ENCODE measurements at regions not wholly inside any gene's neighbourhood (a gene's known extent, or its start where the extent isn't known, plus 50 kb on each side); places are given as distances from the start of the nearest gene placed in this dataset.

GRCh38 chr3:117761703-117762620 lies 1052.4 kb downstream of the TUSC7 start:
- no peak overlapping the region for H3K23ac ChIP-seq (ENCODE audit: insufficient read length)
- H3K4me1 ChIP-seq (replicated peaks in 1 of 4; ENCODE audit: control insufficient read depth in 3 of 4, insufficient read depth in 4 of 4, low read length in 3 of 4) = peaks cover 0 to 6% (median 3%) of the 10 kb centered on the region in 4 experiments; a peak in 3 of 7 replicates
- H2AFZ ChIP-seq (ENCODE audit: low read length) = 0 out of 2 replicates have a peak overlapping the region, but pooled peaks have one; percentile 2
- H3K23me2 ChIP-seq (ENCODE audit: low read depth, low read length) = no peaks in the 10 kb centered on the region; the same call in 1 of the 2 replicates
- no peaks in the 10 kb centered on the region for H3K27me3 ChIP-seq (replicated peaks in 1 of 4; ENCODE audit: control insufficient read depth in 3 of 4, extremely low read depth in 1 of 4, insufficient read depth in 3 of 4, low read length in 3 of 4)
- H2BK5ac ChIP-seq (ENCODE audit: low read depth, low read length) = no peak overlapping the region
- no peak overlapping the region for H3K18ac ChIP-seq (ENCODE audit: extremely low read depth, low read length)
- WGBS, 2 experiments (ENCODE audit: extremely low coverage in 1 of 2, insufficient coverage in 1 of 2, insufficient read length in 1 of 2, insufficient replicate concordance in 2 of 2, low coverage in 1 of 2, low lambda C conversion rate in 2 of 2, missing lambda C conversion rate in 1 of 2) = 71% methylated on average over 4 of the region's 4 CpGs; no CpG with 5 or more reads in 1 of the 2 experiments
- H3K56ac ChIP-seq (replicated peaks; ENCODE audit: insufficient read length, low read depth, low read length) = no peak overlapping the region
- no peak overlapping the region for H3K14ac ChIP-seq (ENCODE audit: insufficient read length)
- H4K8ac ChIP-seq (ENCODE audit: extremely low read depth, insufficient read depth, low read length) = no peak overlapping the region
- no peak overlapping the region for H2BK120ac ChIP-seq (replicated peaks; ENCODE audit: low read depth, low read length)
- H4K91ac ChIP-seq (replicated peaks; ENCODE audit: insufficient read length, low read length) = no peak overlapping the region
- no peak for TF ChIP-seq KDM4A (IDR thresholded peaks at IDR 0.05; ENCODE audit: low read depth, low read length, severe bottlenecking)
- no peak for TF ChIP-seq HDAC2 (IDR thresholded peaks at IDR 0.05; ENCODE audit: borderline replicate concordance in 1 of 2, low read depth in 2 of 2, low read length in 2 of 2)
- TF ChIP-seq POLR2A (IDR thresholded peaks at IDR 0.05; ENCODE audit: control extremely low read depth in 1 of 2, low read depth in 2 of 2, low read length in 2 of 2) = no peak
- TF ChIP-seq RXRA (IDR thresholded peaks at IDR 0.05; ENCODE audit: insufficient read depth, low read depth, low read length) = no peak
- no peak for TF ChIP-seq KDM1A (IDR thresholded peaks at IDR 0.05; ENCODE audit: borderline replicate concordance, low read length)
- H4K20me1 ChIP-seq (replicated peaks in 1 of 2; ENCODE audit: control insufficient read depth in 1 of 2, insufficient read depth in 2 of 2, low read length in 2 of 2) = no peaks in the 10 kb centered on the region
- no peak overlapping the region for H3K4ac ChIP-seq (replicated peaks; ENCODE audit: insufficient read length, low read depth, low read length)
- H3K36me3 ChIP-seq (ENCODE audit: control insufficient read depth in 2 of 4, insufficient read depth in 4 of 4, low read length in 3 of 4) = no peaks in the 10 kb centered on the region
- no peaks in the 10 kb centered on the region for H3K79me1 ChIP-seq (ENCODE audit: low read depth, low read length)
- H2BK20ac ChIP-seq (ENCODE audit: low read length) = no peak overlapping the region
- DNase-seq (ENCODE audit: low read depth in 1 of 2, low spot score in 2 of 2) (no peak), FAIRE-seq (no peak)
- H3K4me2 ChIP-seq (ENCODE audit: insufficient read depth in 1 of 2, low read depth in 2 of 2, low read length in 2 of 2) = no peak overlapping the region
- POLR2A ChIA-PET (ENCODE audit: partially characterized antibody) = no interaction called here
- H3K9ac ChIP-seq (replicated peaks in 1 of 4; ENCODE audit: extremely low read depth in 1 of 4, low read depth in 3 of 4, low read length in 3 of 4) = no peak overlapping the region
- H2BK12ac ChIP-seq (ENCODE audit: low read depth, low read length) = no peak overlapping the region
- no peak overlapping the region for H3K4me3 ChIP-seq (ENCODE audit: extremely low read depth in 1 of 4, insufficient read depth in 2 of 4, low read depth in 3 of 4, low read length in 4 of 4)
- no peak overlapping the region for H3K27ac ChIP-seq (ENCODE audit: low read depth, low read length)
- H2BK15ac ChIP-seq (ENCODE audit: low read length) = no peak overlapping the region
- CTCF ChIA-PET (ENCODE audit: partially characterized antibody) = interaction anchor here (0.6 to 1.7 kb wide), 5 partner anchors 9 to 236 kb away, joined by 3 to 4 read pairs (median 3); no protein-coding TSS in a partner anchor
- H2AK5ac ChIP-seq (ENCODE audit: low read depth, low read length) = no peak overlapping the region
- no peaks in the 10 kb centered on the region for H3K79me2 ChIP-seq (ENCODE audit: control insufficient read depth in 1 of 2, insufficient read depth in 2 of 2, low read length in 2 of 2)
- no peaks in the 10 kb centered on the region for H3K9me3 ChIP-seq (ENCODE audit: insufficient read depth in 2 of 2, low read depth in 1 of 2, low read length in 1 of 2)
- H4K5ac ChIP-seq (ENCODE audit: insufficient read length, low read depth, low read length) = no peak overlapping the region
